NCI-H460 (cell line): ENCODE measurements at regions not wholly inside any gene's neighbourhood (a gene's known extent, or its start where the extent isn't known, plus 50 kb on each side); places are given as distances from the start of the nearest gene placed in this dataset.
"Not testable (repeated sequence)": the region's sequence is repeated elsewhere in the genome, so short reads cannot be mapped to it uniquely, and the experiment has no call there.

Experiments used
- DNase-seq: peaks from one replicate; pipeline ENCODE4 v3.0.0-alpha.2; 2016; ENCODE audit warnings: low read depth; ENCODE audit errors: extremely low read depth

DNA sequence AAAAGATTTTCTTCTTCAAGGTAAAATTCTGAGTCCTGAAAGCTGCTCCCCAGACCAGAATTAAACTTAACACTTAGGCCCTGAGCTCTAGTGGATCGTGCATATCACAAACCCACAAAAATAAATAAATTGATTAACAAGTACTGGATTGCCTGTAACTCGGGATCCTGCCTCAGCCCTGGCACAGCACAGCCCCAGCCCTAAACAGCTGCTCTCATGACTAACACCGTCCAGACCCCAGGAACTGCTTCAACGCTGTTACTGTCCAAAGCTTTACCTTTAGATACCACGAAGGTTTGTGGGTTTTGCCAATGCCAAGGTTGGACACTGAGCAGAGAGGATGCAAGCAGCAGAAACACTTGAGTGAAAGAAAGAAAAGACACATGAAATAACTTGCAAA lies 172.5 kb downstream of the COPRS start:
- DNase-seq = no peak

DNA sequence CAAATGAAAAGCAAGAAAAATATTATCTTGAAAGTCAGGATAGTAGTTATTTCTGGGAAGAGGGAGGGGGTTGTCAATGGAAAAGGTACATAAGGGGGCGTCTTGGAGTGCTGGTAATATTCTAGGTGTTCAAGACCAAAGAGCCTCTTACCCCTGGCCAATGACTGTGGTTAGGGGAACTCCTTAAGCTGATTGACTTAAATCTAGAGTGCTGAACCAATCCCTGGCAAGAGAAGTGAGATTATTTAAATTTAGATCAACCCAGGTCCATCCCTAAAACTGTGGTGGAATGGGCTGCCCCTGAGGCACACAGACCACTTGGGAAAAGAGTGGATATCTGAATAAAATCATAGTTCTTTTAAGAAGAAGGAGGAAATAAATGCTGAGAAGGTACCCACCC lies 174.1 kb downstream of the COPRS start:
- no peak for DNase-seq

DNA sequence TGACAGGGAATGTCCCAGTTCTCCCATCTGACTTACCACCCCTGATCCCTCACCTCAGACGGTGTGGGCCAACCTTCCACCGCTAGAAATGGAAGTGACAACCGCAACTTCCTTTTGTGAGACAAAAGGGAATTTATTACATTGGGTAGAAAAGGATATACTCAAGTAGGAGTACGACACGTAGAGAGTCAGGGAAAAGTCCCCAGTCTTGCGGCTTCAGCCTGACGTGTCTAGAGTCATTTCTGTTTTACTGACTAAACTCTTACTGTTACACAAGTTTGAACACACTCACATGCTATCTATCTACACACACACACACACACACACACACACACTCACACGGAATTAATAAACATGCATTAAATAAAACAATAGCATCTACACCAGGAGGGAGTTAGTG lies 178.9 kb downstream of the COPRS start:
- no peak for DNase-seq

DNA sequence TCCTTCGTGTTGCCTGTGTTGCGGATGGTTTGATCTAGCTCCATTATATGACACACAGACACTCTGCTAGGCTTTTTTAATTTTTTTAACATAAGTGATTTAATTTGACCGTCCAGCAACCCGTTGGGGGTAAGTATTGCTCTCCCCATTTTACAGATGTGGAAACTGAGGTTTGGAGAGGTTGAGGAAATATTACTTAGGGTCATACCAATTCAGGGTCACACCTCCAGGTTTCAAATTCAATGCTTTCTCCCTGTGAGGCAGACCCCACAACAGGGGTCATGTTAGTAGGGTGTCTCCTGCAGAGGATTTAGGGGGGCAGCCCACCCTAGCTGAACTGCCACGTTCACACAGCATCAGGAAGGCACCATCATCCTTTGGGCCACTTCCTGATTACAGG lies 179.4 kb downstream of the COPRS start:
- no peak for DNase-seq

DNA sequence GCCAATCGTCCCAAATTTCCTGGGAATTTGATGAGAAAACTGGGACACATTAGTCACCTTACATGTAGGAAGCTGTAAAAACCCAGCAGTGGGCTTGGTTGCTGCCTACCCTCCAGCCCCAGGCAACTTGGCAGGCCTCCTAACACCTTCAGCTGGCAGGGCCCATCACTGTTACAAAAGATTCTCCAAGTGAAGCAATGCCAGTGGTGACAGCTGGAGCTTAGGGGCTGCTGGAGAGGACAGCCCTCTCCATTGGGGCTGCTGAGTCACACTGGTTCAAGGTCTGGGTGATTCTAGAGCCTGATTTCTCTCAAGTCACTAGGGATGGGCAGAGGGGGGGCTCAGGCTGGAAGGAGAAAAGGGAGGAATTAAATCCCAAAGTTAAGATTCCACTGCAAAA lies 180.6 kb downstream of the COPRS start:
- no peak for DNase-seq

DNA sequence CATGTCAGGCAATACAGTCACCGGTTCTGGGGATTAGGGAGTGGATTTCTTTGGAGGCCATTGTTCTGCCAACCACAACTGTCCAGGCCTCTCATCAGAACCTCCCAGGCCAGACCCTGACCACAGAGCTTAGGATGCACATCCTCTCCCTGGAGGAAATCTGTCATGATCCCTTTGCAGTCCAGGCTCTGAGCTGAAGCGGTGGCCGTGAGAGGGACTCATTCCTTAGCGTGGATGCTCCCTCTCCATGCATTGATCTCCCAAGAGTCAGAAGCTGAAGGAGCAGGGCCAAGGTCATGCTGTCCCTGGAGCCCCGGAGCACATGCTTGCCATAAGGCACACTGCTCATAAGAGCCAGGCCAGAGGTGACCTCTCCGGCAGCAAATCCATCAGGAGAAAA lies 181.4 kb downstream of the COPRS start:
- no peak for DNase-seq

DNA sequence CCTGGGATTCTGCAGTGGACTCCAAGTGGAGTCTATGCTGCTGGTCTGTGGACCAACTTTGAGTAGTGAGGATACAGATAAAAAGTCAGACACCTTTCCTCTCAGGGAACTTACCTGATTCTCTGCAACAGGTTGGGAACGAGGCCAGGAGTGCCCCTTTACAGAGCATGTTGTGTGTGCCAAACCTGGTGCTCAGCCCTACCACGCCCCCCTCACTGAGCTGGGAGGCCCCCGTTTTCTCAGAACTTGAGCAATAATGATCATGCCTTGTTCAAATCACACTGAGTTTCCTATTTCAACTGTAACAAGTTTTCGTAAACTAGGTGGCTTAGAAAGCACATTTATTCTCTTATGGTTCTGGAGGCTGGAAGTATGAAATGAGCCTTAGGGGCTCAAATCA lies 182.0 kb downstream of the COPRS start:
- no peak for DNase-seq

DNA sequence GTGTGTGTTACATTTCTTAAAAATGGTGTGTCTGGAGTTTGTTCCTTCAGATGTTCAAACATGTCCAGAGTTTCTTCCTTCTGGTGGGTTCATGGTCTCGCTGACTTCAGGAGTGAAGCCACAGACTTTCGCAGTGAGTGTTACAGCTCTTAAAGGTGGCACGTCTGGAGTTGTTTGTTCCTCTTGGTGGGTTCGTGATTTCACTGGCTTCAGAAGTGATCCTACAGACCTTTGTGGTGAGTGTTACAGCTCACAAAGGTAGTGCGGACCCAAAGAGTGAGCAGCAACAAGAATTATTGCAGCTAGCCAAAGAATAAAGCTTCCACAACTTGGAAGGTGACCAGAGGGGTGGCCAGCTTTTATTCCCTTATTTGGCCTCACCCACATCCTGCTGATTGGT lies 183.7 kb downstream of the COPRS start:
- not testable (repeated sequence) for DNase-seq

DNA sequence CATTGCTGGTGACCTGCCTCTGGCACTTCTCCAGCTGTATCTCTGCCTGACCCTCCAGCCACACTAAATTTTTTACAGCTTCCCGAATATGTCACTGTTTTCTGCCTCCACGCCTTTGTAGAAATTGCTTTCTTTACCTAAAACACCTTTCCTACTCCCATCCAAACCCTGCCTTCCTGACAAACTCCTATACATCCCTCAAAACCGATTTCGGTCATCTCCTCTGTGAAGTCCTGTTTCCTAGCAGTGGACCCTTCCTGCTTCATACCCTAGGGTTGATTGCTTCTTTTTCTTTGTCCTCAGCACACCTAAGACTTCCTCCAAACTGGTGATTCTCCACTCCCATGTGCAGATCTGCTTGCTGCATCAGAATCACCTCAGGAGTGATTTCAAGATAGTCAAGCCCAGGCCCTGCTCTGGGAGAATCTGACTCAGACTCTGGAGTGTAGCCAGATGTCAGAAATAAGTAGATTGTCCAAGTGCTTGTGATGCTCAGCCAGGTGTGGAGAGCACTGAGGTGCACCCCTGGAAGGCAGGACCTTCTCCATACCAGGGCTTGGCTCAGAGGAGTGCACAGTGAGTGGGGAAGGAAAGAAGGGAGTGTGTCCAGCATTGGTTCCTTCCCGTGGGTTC lies 184.2 kb downstream of the COPRS start:
- DNase-seq = no peak

DNA sequence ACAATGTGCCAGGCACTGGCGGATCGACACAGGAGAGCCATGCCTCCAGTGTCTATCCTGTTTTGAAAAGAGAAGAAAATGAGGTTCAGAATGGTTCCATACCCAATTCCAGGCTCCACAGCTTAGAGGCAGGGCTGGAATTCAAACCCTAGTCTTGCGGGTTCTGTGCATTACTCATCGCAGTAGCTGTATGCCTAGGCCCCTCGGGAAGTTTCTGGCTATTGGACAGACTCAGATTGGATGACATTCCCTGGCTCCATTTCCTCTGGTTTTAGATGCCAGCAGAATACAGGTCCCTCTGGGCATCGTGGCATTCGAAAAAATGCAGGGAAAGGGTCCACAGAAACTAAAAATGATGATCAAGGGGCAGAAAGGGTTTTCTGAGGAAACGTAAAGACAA lies 184.7 kb downstream of the COPRS start:
- no peak for DNase-seq

DNA sequence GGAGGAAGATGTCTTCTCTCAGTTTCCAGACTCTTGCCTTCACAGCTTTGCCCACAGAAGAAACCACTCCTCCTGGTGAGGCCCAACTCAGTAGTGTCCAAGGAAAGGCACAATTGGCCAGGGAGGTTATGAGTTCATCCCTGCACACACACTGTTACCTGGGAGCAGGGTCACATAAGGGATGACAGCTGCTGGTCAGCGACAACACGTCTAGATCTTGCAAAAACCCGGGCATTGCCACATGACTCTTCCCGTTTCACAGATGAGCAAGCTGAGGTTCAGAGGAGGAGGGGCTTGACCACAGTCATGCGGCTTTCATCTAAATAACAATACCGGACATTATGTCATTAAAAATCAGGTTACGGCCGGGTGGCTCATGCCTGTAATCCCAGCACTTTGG lies 186.0 kb downstream of the COPRS start:
- DNase-seq = no peak

DNA sequence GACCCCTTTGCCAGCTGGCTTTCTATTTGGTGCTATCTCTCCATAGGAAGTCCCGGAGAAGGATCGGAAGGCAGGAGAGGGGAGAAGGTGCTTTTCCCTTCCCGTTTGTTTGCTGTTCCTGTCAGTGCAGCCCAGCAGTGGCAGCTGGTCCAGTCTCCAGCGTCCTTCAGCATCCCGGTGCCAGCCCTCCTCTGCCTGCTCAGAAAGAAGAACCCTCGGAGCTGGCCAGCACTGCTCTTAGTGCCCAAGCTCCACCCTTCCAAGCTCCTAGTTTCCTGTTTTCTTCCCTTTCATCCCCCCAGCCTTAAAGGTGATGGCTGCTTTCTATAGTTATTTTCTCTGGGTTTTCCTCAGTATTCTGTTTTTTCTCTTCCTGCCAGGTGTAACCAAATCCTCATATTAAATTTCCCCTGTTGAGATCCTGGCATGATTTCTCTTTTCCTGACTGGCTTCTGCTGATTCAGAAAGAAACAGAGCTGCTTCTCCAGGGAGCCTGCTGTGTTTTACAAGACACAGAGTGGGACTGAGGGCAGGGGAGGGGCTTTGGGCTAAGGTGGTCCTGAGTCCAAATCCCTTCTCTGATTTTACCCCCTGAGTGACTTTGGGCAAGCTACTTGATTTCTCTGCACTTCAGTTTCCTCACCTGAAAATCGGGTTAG lies 186.8 kb downstream of the COPRS start:
- no peak for DNase-seq

DNA sequence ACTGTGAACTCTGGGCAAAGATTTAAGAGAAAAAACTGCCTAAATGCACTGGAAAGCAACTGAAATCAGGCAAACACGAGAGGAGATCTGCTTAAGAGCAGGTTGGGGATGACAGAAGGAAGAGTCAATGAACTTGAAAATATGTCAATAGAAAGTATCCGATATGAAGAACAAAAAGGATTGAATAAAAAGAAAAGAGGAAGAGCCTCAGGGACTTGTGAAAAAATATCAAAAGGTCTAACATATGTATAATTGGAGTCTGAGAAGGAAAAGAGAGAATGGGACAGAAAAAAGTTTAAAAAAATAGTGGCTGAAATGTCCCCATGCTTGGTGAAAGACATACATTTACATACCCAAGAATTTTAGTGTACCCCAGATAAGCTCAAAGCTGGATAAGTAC lies 195.5 kb downstream of the COPRS start:
- DNase-seq = no peak

DNA sequence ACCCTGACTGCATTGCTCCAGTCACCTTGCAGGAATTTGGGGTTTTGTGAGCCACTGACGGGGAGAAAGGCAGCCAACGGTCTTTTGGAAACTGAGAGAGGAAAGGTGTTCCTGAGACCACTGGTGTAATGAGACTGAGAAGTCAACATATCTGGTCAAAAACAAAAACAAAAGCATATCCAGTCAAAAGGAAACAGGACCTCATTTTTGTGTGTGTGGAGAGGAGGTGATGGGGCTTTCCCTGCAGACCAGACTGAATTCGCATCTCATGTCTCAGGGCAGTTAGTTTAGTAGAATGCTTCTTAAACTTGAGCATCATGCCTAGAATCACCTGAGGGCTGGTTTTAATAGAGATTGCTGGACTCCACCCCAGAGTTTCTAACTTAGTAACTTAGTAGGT lies 198.4 kb downstream of the COPRS start:
- no peak for DNase-seq

DNA sequence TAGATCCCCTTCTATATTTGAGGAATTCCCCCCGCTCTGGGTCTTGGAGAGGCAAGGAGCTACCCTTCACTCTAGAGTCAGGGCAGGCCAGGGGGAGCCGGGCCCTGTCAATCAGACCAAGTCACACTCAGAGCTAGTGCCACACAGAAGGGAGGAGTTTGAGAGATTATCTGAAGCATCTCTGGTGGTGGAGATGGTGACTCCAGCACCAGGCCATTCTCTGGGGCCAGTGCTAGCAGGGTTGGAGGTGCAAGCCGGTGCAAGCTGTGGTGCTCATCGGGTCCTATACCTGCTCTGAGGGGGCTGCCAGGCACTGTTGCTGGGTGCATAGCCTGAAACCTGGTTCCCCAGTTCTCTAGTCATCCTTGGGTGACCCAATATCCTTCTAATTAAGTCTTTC lies 201.2 kb downstream of the COPRS start:
- DNase-seq = no peak

DNA sequence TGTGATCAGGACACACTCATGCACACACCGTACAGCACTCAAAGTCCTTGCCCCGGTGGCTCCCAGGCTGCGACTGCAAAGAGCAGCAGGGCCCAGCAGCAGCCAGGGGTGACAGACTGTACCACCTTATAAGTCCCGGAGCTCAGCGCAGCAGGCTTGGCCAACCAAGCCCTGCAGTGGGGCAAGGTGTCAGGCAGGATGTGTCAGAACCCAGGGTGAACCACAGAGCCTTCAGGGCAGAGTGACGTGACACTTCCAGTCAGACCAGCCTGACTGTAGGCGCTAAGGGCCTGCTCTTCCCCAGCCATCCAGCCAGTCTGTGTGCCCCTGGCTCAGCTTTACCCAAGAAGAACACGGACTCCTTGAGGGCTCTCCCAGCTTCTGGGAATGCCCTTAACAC lies 204.1 kb downstream of the COPRS start:
- no peak for DNase-seq

DNA sequence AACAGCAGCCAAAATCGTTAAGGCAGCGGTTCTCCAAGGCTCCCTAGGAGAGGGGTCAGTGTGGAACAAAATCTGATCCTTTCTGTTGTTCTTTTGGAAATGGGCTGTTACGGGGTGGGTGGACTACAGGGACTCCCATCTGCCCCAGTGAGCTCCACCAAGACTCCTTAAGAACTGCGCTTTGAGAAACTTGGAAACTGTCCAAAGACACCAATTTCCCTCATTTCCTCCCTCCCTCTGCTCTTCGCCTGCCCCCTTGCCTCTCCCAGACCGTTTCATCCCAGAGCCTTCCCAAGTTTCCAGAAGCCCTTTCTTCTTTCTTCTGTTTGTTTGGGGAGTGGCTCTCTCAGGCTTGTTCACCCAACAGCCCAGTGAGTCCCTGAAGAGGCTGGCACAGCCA lies 205.4 kb downstream of the COPRS start:
- no peak for DNase-seq

DNA sequence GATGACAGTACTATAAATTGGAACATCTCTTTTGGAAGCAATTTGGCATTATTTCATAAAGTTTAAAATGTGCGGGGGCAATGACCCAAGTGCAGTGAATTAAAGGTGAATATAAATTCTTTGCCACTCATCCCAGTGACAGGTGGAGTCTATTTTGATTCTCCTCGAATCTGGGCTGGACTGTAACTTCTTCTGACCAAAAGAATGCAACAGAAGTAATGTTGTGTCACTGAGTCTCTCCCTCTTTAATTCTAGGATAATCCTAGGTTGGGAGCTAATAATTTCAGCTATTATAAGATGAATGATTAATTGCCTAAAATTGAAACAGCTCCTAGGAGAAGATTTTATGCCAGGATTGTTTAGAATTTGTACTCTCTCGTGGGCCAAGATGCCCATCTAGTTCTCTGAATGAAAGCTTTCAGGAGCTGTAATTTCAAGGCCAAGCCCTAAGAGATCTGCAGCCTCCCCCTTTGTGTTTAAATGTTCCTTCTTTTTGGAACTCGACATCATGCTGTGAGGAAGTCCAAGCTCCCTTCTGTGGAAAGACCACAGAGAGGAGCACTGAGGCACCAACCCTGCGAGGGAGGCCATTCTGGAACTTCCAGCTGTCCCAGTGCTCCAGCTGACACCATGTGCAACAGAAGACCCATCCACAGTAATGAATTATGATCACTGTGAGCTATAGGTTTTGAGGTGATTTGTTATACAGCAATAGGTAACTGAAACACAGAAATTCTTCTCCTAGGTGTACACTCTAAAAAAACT lies 208.1 kb downstream of the COPRS start:
- DNase-seq = no peak

DNA sequence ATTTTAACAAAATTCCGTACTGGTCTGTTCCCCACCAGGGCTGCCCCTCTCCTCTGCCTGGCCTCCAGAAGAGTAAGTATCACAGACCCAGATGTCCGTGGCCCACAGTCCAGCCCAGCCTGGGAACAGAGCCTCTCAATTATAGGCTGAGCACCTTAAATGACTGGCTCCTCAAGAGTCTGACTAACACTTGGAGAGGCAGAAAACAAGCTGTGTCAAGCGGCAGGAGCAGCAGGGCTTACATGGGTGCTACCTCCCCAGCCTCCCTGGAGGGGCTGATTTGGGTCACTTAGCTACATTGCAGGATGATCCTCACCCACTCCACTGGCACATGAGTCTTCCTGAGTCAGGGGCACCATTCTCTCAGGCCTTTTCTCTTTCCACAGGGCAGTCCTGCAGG lies 209.7 kb downstream of the COPRS start:
- no peak for DNase-seq

DNA sequence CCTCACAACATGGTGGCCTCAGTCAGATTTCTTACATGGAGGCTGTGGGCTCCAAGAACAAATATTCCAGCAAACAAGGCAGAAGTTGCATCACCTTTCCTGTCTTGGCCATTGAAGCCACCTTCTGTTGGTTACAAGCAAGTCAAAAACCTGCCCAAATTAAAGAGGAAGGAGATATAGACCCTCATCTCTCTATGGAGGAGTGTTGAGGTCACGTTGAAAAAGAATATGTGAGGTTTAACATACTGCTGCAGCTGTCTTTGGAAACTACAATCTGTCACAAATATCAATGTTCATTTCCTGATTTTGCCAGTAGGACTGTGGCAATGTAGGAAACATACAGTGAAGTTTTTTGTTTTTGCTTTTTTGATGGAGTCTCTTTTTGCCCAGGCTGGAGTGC lies 211.4 kb downstream of the COPRS start:
- no peak for DNase-seq

DNA sequence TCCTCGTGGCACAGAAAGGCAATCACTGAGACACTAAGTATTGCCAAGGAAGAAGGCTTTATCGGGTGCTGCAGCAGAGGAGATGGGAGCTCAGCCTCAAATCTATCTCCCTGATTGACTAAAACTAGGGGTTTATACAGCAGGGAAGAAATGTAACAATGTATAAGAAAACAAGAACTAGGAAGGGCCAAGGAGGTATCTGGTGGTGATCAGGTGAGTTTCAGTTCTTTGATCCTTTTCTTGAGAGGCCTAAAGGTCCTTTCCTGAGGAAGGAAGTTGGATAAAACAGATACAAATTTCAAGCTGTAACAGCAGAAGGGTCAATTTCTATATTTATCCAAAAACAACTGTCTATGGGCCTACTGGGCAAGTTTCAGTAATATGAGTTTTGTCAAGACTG lies 212.4 kb downstream of the COPRS start:
- DNase-seq = no peak

DNA sequence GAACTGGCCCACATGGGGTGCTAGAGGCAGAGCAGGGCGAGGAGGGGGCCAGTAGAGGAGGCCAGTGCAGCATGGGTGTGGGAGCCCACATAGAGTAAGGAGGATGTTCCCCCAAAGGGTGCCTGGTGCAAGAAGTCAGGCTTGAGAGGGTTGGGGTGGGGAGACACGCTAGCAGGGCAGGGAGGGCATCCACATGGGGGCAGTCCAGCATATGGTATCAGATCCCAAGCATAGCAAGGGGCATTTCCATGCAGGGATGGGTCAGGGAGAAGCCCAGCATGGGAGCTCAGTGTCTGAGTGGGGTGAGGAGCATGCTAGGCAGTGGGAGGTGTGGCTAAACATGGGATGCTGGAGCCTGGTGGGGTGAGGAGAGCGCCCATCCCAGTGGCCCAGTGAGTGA lies 213.7 kb downstream of the COPRS start:
- no peak for DNase-seq
